OCI-LY3 (cell line): ENCODE measurements at regions not wholly inside any gene's neighbourhood (a gene's known extent, or its start where the extent isn't known, plus 50 kb on each side); places are given as distances from the start of the nearest gene placed in this dataset.

Experiments
- EZH2phosphoT487 ChIP-seq: fragments of 200-600 bp; shearing (Covaris generic); IDR thresholded peaks from 2 replicates; pipeline ENCODE4 v1.6.1; 2018; ENCODE audit warnings: antibody characterized with exemption, mixed run types, low read depth
- TF ChIP-seq, protein P1 (sequence below): fragments of 200-600, 300-600 bp; sonication (generic); IDR thresholded peaks from 2 replicates; pipeline ENCODE4 v1.5.1; 2014; ENCODE audit warnings: antibody characterized with exemption, low read length, low read depth

DNA sequence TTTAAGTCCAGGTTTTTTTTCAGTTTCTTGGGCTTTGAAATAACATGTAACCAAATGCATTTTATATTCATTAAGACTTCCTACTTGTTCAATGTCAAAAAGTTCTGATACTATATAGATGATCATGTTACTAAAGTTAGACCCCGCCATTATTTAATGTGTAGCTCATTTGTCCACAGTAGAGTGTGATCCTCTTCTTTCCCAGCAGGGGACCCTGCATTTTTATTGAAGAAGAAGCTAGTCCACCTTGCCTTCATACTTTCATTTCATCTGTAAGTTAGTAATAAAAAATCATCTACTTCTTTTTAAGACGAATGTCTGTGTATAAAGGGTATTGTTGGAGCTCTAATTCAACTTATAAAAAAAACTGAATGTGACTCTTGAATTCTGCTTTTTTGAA, 404.6 kb downstream of the SI start:
- TF ChIP-seq, protein P1, sequence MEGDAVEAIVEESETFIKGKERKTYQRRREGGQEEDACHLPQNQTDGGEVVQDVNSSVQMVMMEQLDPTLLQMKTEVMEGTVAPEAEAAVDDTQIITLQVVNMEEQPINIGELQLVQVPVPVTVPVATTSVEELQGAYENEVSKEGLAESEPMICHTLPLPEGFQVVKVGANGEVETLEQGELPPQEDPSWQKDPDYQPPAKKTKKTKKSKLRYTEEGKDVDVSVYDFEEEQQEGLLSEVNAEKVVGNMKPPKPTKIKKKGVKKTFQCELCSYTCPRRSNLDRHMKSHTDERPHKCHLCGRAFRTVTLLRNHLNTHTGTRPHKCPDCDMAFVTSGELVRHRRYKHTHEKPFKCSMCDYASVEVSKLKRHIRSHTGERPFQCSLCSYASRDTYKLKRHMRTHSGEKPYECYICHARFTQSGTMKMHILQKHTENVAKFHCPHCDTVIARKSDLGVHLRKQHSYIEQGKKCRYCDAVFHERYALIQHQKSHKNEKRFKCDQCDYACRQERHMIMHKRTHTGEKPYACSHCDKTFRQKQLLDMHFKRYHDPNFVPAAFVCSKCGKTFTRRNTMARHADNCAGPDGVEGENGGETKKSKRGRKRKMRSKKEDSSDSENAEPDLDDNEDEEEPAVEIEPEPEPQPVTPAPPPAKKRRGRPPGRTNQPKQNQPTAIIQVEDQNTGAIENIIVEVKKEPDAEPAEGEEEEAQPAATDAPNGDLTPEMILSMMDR = 0 out of 2 replicates have a peak, but pooled peaks have one; percentile 5
- no peak for TF ChIP-seq EZH2phosphoT487
